Activated B cell treated with CpG ODN at 0.5 μM for 24 hours (primary cell): ENCODE measurements at regions not wholly inside any gene's neighbourhood (a gene's known extent, or its start where the extent isn't known, plus 50 kb on each side); places are given as distances from the start of the nearest gene placed in this dataset.
A peak's percentile ranks its signal among the peaks of the same experiment; 100 is the strongest.

Experiments used
- ATAC-seq: fragments of 200-7000 bp; cut with Tn5 transposase; one replicate; pipeline ENCODE4 v1.10.0; 2021; ENCODE audit warnings: low read depth, mild to moderate bottlenecking, moderate library complexity
- CTCF ChIA-PET: fragments of 350-600 bp; sonication (Branson Sonifier 250); formaldehyde crosslinking; loops from one replicate; lab custom pipeline; 2021; ENCODE audit warnings: antibody characterized with exemption; lab: Charles Lee
- POLR2A ChIA-PET: fragments of 350-600 bp; sonication (Branson Sonifier 250); formaldehyde crosslinking; loops from one replicate; lab custom pipeline; 2021; ENCODE audit warnings: antibody characterized with exemption; lab: Charles Lee
- DNase-seq: peaks from one replicate; pipeline ENCODE4 v3.0.0; 2022
- H3K27ac Mint-ChIP-seq: one replicate; pipeline ENCODE4 v1.8.0; 2020; ENCODE audit warnings: mixed read lengths
- H3K27me3 Mint-ChIP-seq: one replicate; pipeline ENCODE4 v1.8.0; 2021; ENCODE audit warnings: mixed read lengths
- H3K36me3 Mint-ChIP-seq: one replicate; pipeline ENCODE4 v1.8.0; 2021; ENCODE audit warnings: low read depth, mixed read lengths
- H3K4me1 Mint-ChIP-seq: one replicate; pipeline ENCODE4 v1.8.0; 2021; ENCODE audit warnings: mixed read lengths
- H3K4me3 Mint-ChIP-seq: one replicate; pipeline ENCODE4 v1.8.0; 2020; ENCODE audit warnings: mild to moderate bottlenecking, mixed read lengths
- H3K9me3 Mint-ChIP-seq: one replicate; pipeline ENCODE4 v1.8.0; 2020; ENCODE audit warnings: mixed read lengths
- intact Hi-C: fragments of 100-400 bp; cut with micrococcal nuclease; formaldehyde crosslinking; loops from one replicate; pipeline ENCODE4 v1.15.1; 2024
- TF ChIP-seq, protein P1 (sequence below): fragments of 200-600 bp; IDR thresholded peaks from one replicate; pipeline ENCODE4 v1.8.0; 2022; ENCODE audit warnings: antibody characterized with exemption, mild to moderate bottlenecking

DNA sequence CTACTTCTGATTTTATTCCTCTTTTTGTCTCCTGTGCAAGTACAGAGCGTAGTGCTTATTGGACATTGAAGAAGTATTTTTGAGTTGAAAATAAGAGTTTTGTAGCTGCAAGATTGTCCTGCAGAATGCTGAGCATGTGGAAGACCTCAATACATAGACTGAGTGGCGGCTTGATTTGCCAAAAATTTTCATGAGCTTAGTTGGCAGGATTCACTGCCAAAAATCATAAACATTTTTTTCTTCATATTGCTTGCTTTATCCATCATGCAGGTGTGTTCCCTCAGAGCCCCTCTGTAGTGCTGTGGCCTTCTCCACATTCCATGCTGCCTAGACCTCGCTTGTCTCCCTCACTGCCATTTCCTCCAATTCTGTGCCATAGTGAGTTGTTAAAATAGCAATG, 100.1 kb downstream of the DUSP10 start:
- Mint-ChIP-seq H3K27ac (no peak overlapping the region), H3K4me1 (peaks cover 14% of the 10 kb centered on the region), H3K4me3 (no peak overlapping the region), H3K27me3 (no peaks in the 10 kb centered on the region), H3K9me3 (no peaks in the 10 kb centered on the region), H3K36me3 (no peaks in the 10 kb centered on the region)
- ATAC-seq (no peak), DNase-seq (no peak)
- ChIA-PET POLR2A (no interaction called here), CTCF (no interaction called here)
- TF ChIP-seq, protein P1, sequence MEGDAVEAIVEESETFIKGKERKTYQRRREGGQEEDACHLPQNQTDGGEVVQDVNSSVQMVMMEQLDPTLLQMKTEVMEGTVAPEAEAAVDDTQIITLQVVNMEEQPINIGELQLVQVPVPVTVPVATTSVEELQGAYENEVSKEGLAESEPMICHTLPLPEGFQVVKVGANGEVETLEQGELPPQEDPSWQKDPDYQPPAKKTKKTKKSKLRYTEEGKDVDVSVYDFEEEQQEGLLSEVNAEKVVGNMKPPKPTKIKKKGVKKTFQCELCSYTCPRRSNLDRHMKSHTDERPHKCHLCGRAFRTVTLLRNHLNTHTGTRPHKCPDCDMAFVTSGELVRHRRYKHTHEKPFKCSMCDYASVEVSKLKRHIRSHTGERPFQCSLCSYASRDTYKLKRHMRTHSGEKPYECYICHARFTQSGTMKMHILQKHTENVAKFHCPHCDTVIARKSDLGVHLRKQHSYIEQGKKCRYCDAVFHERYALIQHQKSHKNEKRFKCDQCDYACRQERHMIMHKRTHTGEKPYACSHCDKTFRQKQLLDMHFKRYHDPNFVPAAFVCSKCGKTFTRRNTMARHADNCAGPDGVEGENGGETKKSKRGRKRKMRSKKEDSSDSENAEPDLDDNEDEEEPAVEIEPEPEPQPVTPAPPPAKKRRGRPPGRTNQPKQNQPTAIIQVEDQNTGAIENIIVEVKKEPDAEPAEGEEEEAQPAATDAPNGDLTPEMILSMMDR = no peak
- intact Hi-C loops = no loop called here

DNA sequence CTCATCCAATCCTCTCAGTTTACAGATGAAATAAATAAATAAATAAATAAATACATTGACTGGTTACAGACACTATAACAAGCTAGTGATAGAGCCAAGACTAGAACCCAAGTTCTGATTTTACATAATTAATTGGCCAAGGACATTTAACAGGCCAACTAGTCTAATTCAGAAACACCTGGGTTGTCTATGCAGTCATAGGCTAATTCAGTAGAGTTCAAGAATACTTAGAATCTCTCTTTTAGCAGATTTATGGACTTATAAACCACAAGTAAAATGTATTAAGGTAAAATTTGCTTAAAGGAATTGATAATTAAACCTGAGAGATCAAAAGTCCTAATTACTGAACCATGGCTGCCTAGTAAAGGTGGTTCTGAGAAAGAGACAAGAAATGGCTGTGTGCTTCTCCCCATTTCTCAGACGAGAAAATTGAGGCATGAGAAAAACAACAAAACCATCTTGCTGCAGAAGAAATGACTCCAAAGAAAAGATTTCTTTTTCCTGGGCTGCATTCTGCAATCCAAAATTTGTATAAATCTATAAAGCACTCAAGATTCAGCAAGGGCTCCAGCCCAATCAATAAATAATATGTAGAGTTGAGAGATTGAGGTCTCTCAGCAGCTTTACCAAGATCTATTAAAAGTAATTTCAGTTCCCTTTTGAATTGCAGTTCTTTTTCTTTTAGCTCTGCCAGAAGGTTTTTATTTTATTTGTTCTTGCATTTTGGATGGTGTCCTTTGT, 98.3 kb downstream of the DUSP10 start:
- no peaks in the 10 kb centered on the region for H3K9me3 Mint-ChIP-seq
- H3K4me1 Mint-ChIP-seq = peaks cover 14% of the 10 kb centered on the region
- ATAC-seq (no peak), DNase-seq (no peak)
- POLR2A ChIA-PET = interaction anchor here (0.7 kb wide), 1 partner anchor 232 kb away, joined by 3 read pairs; no protein-coding TSS in a partner anchor
- H3K27me3 Mint-ChIP-seq = no peaks in the 10 kb centered on the region
- intact Hi-C loops = no loop called here
- CTCF ChIA-PET = interaction anchor here (1.4 kb wide), 1 partner anchor 11 kb away, joined by 3 read pairs; no protein-coding TSS in a partner anchor
- H3K27ac Mint-ChIP-seq = no peak overlapping the region
- TF ChIP-seq, protein P1 = no peak
- peak overlapping the region; percentile 8 for H3K4me3 Mint-ChIP-seq
- H3K36me3 Mint-ChIP-seq = no peaks in the 10 kb centered on the region

DNA sequence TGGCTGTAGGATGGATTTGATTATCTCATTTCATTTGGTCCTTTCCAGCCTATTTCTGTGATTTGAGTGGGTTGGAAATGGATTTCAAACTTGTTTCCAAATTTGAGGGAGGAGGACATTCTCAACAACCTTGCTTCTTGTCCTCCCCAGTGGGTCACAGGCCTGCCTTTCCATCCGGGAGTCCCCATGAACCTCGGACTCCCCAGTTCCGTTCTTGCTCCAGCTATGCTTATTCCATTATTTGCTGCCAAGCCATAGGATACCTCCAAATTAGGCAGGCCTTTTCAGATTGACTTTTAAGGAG, 97.8 kb downstream of the DUSP10 start:
- no peaks in the 10 kb centered on the region for H3K9me3 Mint-ChIP-seq
- CTCF ChIA-PET = interaction anchor here (1.4 kb wide), 1 partner anchor 10 kb away, joined by 3 read pairs; no protein-coding TSS in a partner anchor
- H3K27ac Mint-ChIP-seq = no peak overlapping the region
- H3K27me3 Mint-ChIP-seq = no peaks in the 10 kb centered on the region
- H3K36me3 Mint-ChIP-seq = no peaks in the 10 kb centered on the region
- DNase-seq (no peak), ATAC-seq (no peak)
- H3K4me3 Mint-ChIP-seq = peak overlapping the region; percentile 8
- TF ChIP-seq, protein P1 = no peak
- POLR2A ChIA-PET = interaction anchor here (0.6 kb wide), 1 partner anchor 14 kb away, joined by 4 read pairs; no protein-coding TSS in a partner anchor
- H3K4me1 Mint-ChIP-seq = peaks cover 14% of the 10 kb centered on the region
- intact Hi-C loops = no loop called here

DNA sequence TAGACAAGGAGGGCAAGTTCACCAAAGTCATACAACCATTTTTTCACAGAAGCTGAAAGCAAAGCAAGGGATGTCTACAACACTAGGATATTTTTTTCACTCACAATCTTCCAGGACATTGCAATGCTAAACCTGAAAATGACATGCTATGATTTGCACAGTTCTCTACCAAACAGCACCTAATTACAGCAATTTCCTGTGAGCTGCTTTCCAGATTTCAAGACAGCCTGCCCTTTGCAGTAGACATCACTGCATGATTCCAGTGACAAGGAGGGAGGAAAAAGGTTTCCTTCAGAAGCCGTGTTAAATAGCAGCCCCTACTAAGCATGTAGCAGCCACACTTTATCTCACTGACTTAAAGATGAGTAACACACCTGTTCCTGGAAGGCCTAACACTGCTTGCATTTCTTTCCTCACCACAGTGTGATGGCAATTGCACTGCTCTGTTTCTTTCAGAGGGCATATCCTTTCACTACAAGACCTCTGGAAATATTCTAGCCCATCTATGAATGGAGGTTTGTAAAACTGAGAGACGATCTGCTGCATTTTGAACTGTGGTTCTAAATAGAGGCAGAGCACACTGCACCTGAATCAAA, 97.1 kb downstream of the DUSP10 start:
- ChIA-PET POLR2A (interaction anchor here (0.6 kb wide), 1 partner anchor 13 kb away, joined by 4 read pairs; no protein-coding TSS in a partner anchor), CTCF (interaction anchor here (1.4 kb wide), 1 partner anchor 10 kb away, joined by 3 read pairs; no protein-coding TSS in a partner anchor)
- no peak for DNase-seq
- Mint-ChIP-seq H3K36me3 (no peaks in the 10 kb centered on the region), H3K27me3 (no peaks in the 10 kb centered on the region), H3K9me3 (no peaks in the 10 kb centered on the region), H3K4me3 (no peak overlapping the region), H3K4me1 (peaks cover 14% of the 10 kb centered on the region), H3K27ac (no peak overlapping the region)
- ATAC-seq = no peak
- intact Hi-C loops = no loop called here
- TF ChIP-seq, protein P1 = no peak

DNA sequence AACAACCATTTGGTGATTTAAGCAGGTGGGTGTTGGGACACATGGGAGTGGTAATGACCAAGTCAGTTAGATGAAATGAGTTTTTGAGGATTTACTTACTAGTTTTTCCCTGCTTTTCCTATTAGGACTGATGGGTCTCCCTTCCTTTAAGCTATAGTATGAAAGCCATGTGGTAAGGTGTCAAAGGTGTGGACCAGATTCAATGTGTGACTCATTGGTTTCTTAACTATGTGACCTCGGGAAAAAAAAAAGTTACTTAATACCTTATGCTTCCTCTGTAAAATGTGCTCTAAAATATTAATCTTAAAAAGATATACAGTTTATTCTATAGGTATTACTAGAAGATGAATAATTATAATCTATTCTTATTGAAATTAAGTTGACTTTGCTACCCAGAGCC, 93.7 kb downstream of the DUSP10 start:
- no peaks in the 10 kb centered on the region for H3K36me3 Mint-ChIP-seq
- ATAC-seq = no peak
- H3K27me3 Mint-ChIP-seq = no peaks in the 10 kb centered on the region
- ChIA-PET CTCF (interaction anchor here (0.7 kb wide), 1 partner anchor 47 kb away, joined by 3 read pairs; no protein-coding TSS in a partner anchor), POLR2A (no interaction called here)
- no peaks in the 10 kb centered on the region for H3K9me3 Mint-ChIP-seq
- no peak overlapping the region for H3K27ac Mint-ChIP-seq
- H3K4me1 Mint-ChIP-seq = peaks cover 14% of the 10 kb centered on the region
- no peak overlapping the region for H3K4me3 Mint-ChIP-seq
- no peak for DNase-seq
- intact Hi-C loops = no loop called here
- TF ChIP-seq, protein P1 = no peak
